Caco-2 (cell line): ENCODE measurements at regions not wholly inside any gene's neighbourhood (a gene's known extent, or its start where the extent isn't known, plus 50 kb on each side); places are given as distances from the start of the nearest gene placed in this dataset.

Source experiments
- BruUV-seq: library from RNA; stranded (reverse); fragments of 400-500 nt; replicated peaks from 2 replicates; lab custom pipeline; 2021; lab: Mats Ljungman, UMichigan
- CTCF ChIA-PET: fragments of 300-600 bp; sonication (Branson Sonifier 250); formaldehyde crosslinking; loops from one replicate; lab custom pipeline; 2022; ENCODE audit warnings: antibody characterized with exemption; lab: Charles Lee
- POLR2A ChIA-PET: fragments of 300-600 bp; sonication (Branson Sonifier 250); formaldehyde crosslinking; loops from one replicate; lab custom pipeline; 2022; ENCODE audit warnings: antibody characterized with exemption; lab: Charles Lee
- DNase-seq, 2 experiments: peaks; one replicate each; pipeline versions ENCODE4 v3.0.0 to v3.0.0-alpha.2; 2020 to 2022
- H3K27me3 ChIP-seq: replicated peaks from 2 replicates; pipeline ENCODE4 v1.6.0; 2011; ENCODE audit warnings: low read length; ENCODE audit not compliant: control insufficient read depth, insufficient read depth
- H3K36me3 ChIP-seq: 2 replicates; pipeline ENCODE4 v1.5.1; 2011; ENCODE audit warnings: low read length; ENCODE audit not compliant: control insufficient read depth, insufficient read depth
- H3K4me1 ChIP-seq: fragments of 250-450 bp; sonication (Bioruptor Pico); 2 replicates; pipeline ENCODE4 v1.5.1; 2020; ENCODE audit warnings: mild to moderate bottlenecking
- H3K4me3 ChIP-seq: 2 replicates; pipeline ENCODE4 v1.5.1; 2011; ENCODE audit warnings: low read depth, mild to moderate bottlenecking, control low read depth, low read length
- H3K9me3 ChIP-seq: fragments of 250-450 bp; sonication (Bioruptor Pico); 2 replicates; pipeline ENCODE4 v1.5.1; 2020; ENCODE audit warnings: mild to moderate bottlenecking, moderate library complexity
- H3K27ac Mint-ChIP-seq: one replicate; pipeline ENCODE4 v1.8.0; 2022; ENCODE audit warnings: mixed read lengths; ENCODE audit not compliant: unreplicated experiment
- H3K27me3 Mint-ChIP-seq: one replicate; pipeline ENCODE4 v1.8.0; 2022; ENCODE audit warnings: mixed read lengths; ENCODE audit not compliant: insufficient read depth, unreplicated experiment
- H3K36me3 Mint-ChIP-seq: one replicate; pipeline ENCODE4 v1.8.0; 2022; ENCODE audit warnings: mild to moderate bottlenecking, mixed read lengths; ENCODE audit not compliant: insufficient read depth, unreplicated experiment
- H3K4me1 Mint-ChIP-seq: one replicate; pipeline ENCODE4 v1.8.0; 2022; ENCODE audit warnings: low read depth, mixed read lengths; ENCODE audit not compliant: unreplicated experiment
- H3K4me3 Mint-ChIP-seq: one replicate; pipeline ENCODE4 v1.8.0; 2022; ENCODE audit warnings: mild to moderate bottlenecking, moderate library complexity, mixed read lengths; ENCODE audit not compliant: unreplicated experiment
- H3K9me3 Mint-ChIP-seq: one replicate; pipeline ENCODE4 v1.8.0; 2022; ENCODE audit warnings: mixed read lengths; ENCODE audit not compliant: unreplicated experiment
- intact Hi-C: fragments of 100-400 bp; cut with micrococcal nuclease; formaldehyde crosslinking; loops from one replicate; pipeline ENCODE4 v1.10.0; 2022; ENCODE audit not compliant: unreplicated experiment
- TF ChIP-seq, protein P1 (sequence below), 2 experiments: fragments of 200-600 bp in 1 of 2; IDR thresholded peaks; 1 replicate in 1 of 2; 2 replicates in 1 of 2; pipeline versions ENCODE4 v1.5.1 to v1.8.0; 2011 to 2022; ENCODE audit warnings: antibody characterized with exemption in 1 of 2, control low read depth in 1 of 2, inconsistent platforms in 1 of 2, low read depth in 1 of 2, low read length in 1 of 2, mild to moderate bottlenecking in 1 of 2, moderate library complexity in 1 of 2; ENCODE audit not compliant: insufficient read depth in 1 of 2, severe bottlenecking in 1 of 2, unreplicated experiment in 1 of 2

DNA sequence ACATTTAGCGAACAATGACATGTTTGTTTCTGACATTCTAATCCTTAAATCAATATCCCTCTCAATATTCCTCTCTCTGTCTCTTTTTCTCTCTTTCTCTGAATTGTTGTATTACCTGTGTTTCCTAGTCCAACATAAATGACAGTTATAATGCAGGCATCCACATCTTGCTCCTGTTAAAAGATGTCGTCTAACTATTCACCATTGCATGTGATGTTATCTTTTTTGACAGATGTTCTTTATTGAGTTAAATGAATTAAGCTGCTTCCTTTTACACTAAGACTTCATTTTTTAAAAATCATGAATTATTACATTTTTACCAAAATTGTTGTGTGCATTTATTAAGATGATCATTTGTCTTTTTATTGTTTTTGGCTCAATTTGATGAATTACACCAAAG is 527.5 kb downstream of the PRR16 start:
- no peak for DNase-seq
- no peak overlapping the region for H3K27ac Mint-ChIP-seq
- BruUV-seq = no TSS peak
- no peaks in the 10 kb centered on the region for H3K9me3 Mint-ChIP-seq
- TF ChIP-seq, protein P1, sequence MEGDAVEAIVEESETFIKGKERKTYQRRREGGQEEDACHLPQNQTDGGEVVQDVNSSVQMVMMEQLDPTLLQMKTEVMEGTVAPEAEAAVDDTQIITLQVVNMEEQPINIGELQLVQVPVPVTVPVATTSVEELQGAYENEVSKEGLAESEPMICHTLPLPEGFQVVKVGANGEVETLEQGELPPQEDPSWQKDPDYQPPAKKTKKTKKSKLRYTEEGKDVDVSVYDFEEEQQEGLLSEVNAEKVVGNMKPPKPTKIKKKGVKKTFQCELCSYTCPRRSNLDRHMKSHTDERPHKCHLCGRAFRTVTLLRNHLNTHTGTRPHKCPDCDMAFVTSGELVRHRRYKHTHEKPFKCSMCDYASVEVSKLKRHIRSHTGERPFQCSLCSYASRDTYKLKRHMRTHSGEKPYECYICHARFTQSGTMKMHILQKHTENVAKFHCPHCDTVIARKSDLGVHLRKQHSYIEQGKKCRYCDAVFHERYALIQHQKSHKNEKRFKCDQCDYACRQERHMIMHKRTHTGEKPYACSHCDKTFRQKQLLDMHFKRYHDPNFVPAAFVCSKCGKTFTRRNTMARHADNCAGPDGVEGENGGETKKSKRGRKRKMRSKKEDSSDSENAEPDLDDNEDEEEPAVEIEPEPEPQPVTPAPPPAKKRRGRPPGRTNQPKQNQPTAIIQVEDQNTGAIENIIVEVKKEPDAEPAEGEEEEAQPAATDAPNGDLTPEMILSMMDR (IDR thresholded peaks at IDR 0.05; ENCODE audit: insufficient read depth in 1 of 2, low read depth in 1 of 2, low read length in 1 of 2, severe bottlenecking in 1 of 2, unreplicated experiment in 1 of 2) = no peak
- intact Hi-C loops = no loop called here
- H3K4me3 ChIP-seq = no peak overlapping the region
- no peaks in the 10 kb centered on the region for H3K4me1 ChIP-seq
- H3K36me3 Mint-ChIP-seq = no peaks in the 10 kb centered on the region
- H3K9me3 ChIP-seq = no peaks in the 10 kb centered on the region
- POLR2A ChIA-PET = no interaction called here
- H3K4me1 Mint-ChIP-seq = no peaks in the 10 kb centered on the region
- H3K4me3 Mint-ChIP-seq = no peak overlapping the region
- no peaks in the 10 kb centered on the region for H3K36me3 ChIP-seq
- H3K27me3 ChIP-seq = no peaks in the 10 kb centered on the region
- CTCF ChIA-PET = no interaction called here
- no peaks in the 10 kb centered on the region for H3K27me3 Mint-ChIP-seq

DNA sequence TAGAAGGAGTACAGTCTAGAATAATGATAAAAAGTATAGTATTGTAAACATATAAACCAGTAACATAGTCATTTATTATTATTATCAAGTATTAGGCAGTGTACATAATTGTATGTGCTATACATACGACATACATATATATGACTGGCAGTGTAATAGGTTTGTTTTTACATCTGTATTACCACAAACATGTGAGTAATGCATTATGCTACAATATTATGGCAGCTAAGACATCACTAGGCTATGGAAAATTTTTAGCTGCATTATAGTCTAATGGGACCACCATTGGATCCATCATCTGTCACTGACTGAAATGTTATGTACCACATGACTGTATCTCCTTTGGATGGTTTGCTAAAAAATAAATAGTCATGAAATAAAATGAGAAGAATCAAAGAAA is 530.0 kb downstream of the PRR16 start:
- no peak overlapping the region for H3K27ac Mint-ChIP-seq
- H3K27me3 ChIP-seq = no peaks in the 10 kb centered on the region
- no peak overlapping the region for H3K4me3 Mint-ChIP-seq
- H3K36me3 Mint-ChIP-seq = no peaks in the 10 kb centered on the region
- ChIA-PET CTCF (no interaction called here), POLR2A (no interaction called here)
- no peaks in the 10 kb centered on the region for H3K36me3 ChIP-seq
- TF ChIP-seq, protein P1 (IDR thresholded peaks at IDR 0.05; ENCODE audit: insufficient read depth in 1 of 2, low read depth in 1 of 2, low read length in 1 of 2, severe bottlenecking in 1 of 2, unreplicated experiment in 1 of 2) = no peak
- H3K9me3 ChIP-seq = no peaks in the 10 kb centered on the region
- no peaks in the 10 kb centered on the region for H3K4me1 ChIP-seq
- H3K27me3 Mint-ChIP-seq = no peaks in the 10 kb centered on the region
- no peaks in the 10 kb centered on the region for H3K9me3 Mint-ChIP-seq
- DNase-seq = no peak
- no TSS peak for BruUV-seq
- no peak overlapping the region for H3K4me3 ChIP-seq
- no peaks in the 10 kb centered on the region for H3K4me1 Mint-ChIP-seq
- intact Hi-C loops = no loop called here

DNA sequence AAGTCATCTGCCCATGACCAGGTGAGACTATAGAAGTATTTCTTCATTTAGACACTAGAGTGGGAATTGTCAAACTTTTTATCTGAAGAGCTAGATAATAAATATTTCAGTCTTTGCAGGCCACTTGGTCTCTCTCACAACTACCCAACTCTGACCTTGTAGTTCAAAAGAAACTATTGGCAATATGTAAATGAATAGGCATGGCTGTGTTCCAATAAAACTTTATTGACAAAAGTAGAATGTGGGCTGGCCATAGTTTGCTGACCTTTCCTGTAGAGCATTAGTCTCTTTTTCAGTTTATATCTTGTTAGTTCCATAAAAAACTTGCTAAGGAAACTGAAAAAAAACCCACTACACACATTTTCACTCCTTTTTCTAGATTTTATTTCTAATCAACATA is 535.5 kb downstream of the PRR16 start:
- H3K27me3 Mint-ChIP-seq = no peaks in the 10 kb centered on the region
- Histone ChIP-seq H3K9me3 (no peaks in the 10 kb centered on the region), H3K4me3 (no peak overlapping the region), H3K36me3 (no peaks in the 10 kb centered on the region), H3K27me3 (no peaks in the 10 kb centered on the region), H3K4me1 (no peaks in the 10 kb centered on the region)
- ChIA-PET CTCF (no interaction called here), POLR2A (no interaction called here)
- H3K36me3 Mint-ChIP-seq = no peaks in the 10 kb centered on the region
- no peak for DNase-seq
- BruUV-seq = no TSS peak
- no peaks in the 10 kb centered on the region for H3K9me3 Mint-ChIP-seq
- no peaks in the 10 kb centered on the region for H3K4me1 Mint-ChIP-seq
- TF ChIP-seq, protein P1 (IDR thresholded peaks at IDR 0.05; ENCODE audit: insufficient read depth in 1 of 2, low read depth in 1 of 2, low read length in 1 of 2, severe bottlenecking in 1 of 2, unreplicated experiment in 1 of 2) = no peak
- no peak overlapping the region for H3K4me3 Mint-ChIP-seq
- H3K27ac Mint-ChIP-seq = no peak overlapping the region
- intact Hi-C loops = no loop called here
